SH-SY5Y (cell line): ENCODE measurements at regions not wholly inside any gene's neighbourhood (a gene's known extent, or its start where the extent isn't known, plus 50 kb on each side); places are given as distances from the start of the nearest gene placed in this dataset.

Source experiments
- GATA2 ChIP-seq: IDR thresholded peaks from 2 replicates; pipeline ENCODE4 v1.6.1; 2011; ENCODE audit warnings: mild to moderate bottlenecking, low read depth, low read length
- GATA3 ChIP-seq: IDR thresholded peaks from 2 replicates; pipeline ENCODE4 v1.6.1; 2011; ENCODE audit warnings: low read depth, mild to moderate bottlenecking, low read length, moderate library complexity

- no peak for TF ChIP-seq GATA2
- TF ChIP-seq GATA3: no peak
Measured at GRCh38 chr2:143964891-143965290, 555.0 kb downstream of the ZEB2 start.
